ENCODE measurements at regions not wholly inside any gene's neighbourhood (a gene's known extent, or its start where the extent isn't known, plus 50 kb on each side); places are given as distances from the start of the nearest gene placed in this dataset.
"Not testable (repeated sequence)": the region's sequence is repeated elsewhere in the genome, so short reads cannot be mapped to it uniquely, and the experiment has no call there.

GRCh38 chr9:67288117-67288735, 295.9 kb upstream of the SPATA31A3 start:
- peak; percentile 22 for ATAC-seq

- not testable (repeated sequence) for ATAC-seq
These were observed 291.9 kb upstream of the SPATA31A3 start for GRCh38 chr9:67284299-67284698.

GRCh38 chr9:67281574-67281973, 289.2 kb upstream of the SPATA31A3 start:
- peak; percentile 66 for ATAC-seq

- not testable (repeated sequence) for ATAC-seq
These were observed 277.3 kb upstream of the SPATA31A3 start for GRCh38 chr9:67269692-67270091.

- ATAC-seq, result not testable (repeated sequence)
These were observed 265.5 kb upstream of the SPATA31A3 start for GRCh38 chr9:67257894-67258293.

GRCh38 chr9:67248967-67249366, 256.6 kb upstream of the SPATA31A3 start:
- not testable (repeated sequence) for ATAC-seq

- not testable (repeated sequence) for ATAC-seq
These were observed 219.7 kb upstream of the SPATA31A3 start for GRCh38 chr9:67212073-67212472.

- not testable (repeated sequence) for ATAC-seq
These were observed 218.5 kb upstream of the SPATA31A3 start for GRCh38 chr9:67210842-67211241.

- not testable (repeated sequence) for ATAC-seq
These were observed 216.6 kb upstream of the SPATA31A3 start for GRCh38 chr9:67208831-67209437.

GRCh38 chr9:67196135-67196534, 203.8 kb upstream of the SPATA31A3 start:
- not testable (repeated sequence) for ATAC-seq

GRCh38 chr9:67195357-67195756, 203.0 kb upstream of the SPATA31A3 start:
- ATAC-seq, result not testable (repeated sequence)

GRCh38 chr9:67179185-67179584, 186.8 kb upstream of the SPATA31A3 start:
- not testable (repeated sequence) for ATAC-seq

- not testable (repeated sequence) for ATAC-seq
These were observed 182.8 kb upstream of the SPATA31A3 start for GRCh38 chr9:67175167-67175566.

- ATAC-seq, result not testable (repeated sequence)
These were observed 179.4 kb upstream of the SPATA31A3 start for GRCh38 chr9:67171721-67172120.

GRCh38 chr9:67168530-67169157, 176.3 kb upstream of the SPATA31A3 start:
- ATAC-seq, result not testable (repeated sequence)

- ATAC-seq, result not testable (repeated sequence)
These were observed 174.0 kb upstream of the SPATA31A3 start for GRCh38 chr9:67166335-67166734.

GRCh38 chr9:67162827-67163226, 170.5 kb upstream of the SPATA31A3 start:
- not testable (repeated sequence) for ATAC-seq

GRCh38 chr9:67155218-67155617, 162.9 kb upstream of the SPATA31A3 start:
- not testable (repeated sequence) for ATAC-seq

- ATAC-seq, result not testable (repeated sequence)
These were observed 161.2 kb upstream of the SPATA31A3 start for GRCh38 chr9:67153501-67153900.

- ATAC-seq, result not testable (repeated sequence)
These were observed 150.2 kb upstream of the SPATA31A3 start for GRCh38 chr9:67142392-67143107.

GRCh38 chr9:67136376-67136775, 144.0 kb upstream of the SPATA31A3 start:
- not testable (repeated sequence) for ATAC-seq

GRCh38 chr9:67133124-67133523, 140.8 kb upstream of the SPATA31A3 start:
- not testable (repeated sequence) for ATAC-seq

GRCh38 chr9:67116761-67117160, 124.4 kb upstream of the SPATA31A3 start:
- peak; percentile 90 for ATAC-seq
